PFSK-1 (cell line): ENCODE measurements at regions not wholly inside any gene's neighbourhood (a gene's known extent, or its start where the extent isn't known, plus 50 kb on each side); places are given as distances from the start of the nearest gene placed in this dataset.

Experiments used
- FOXP2 ChIP-seq: optimal IDR thresholded peaks from 2 replicates; pipeline ENCODE3; 2011; ENCODE audit warnings: borderline replicate concordance, control low read depth, inconsistent platforms; ENCODE audit not compliant: insufficient read depth; ENCODE audit errors: extremely low read length, extremely low read depth
- POLR2AphosphoS5 ChIP-seq: IDR thresholded peaks from 2 replicates; pipeline ENCODE4 v1.6.1; 2012; ENCODE audit warnings: low read depth, mild to moderate bottlenecking, control low read depth, low read length, moderate library complexity
- SIN3A ChIP-seq: IDR thresholded peaks from 2 replicates; pipeline ENCODE4 v1.6.1; 2012; ENCODE audit warnings: mild to moderate bottlenecking, low read length, moderate library complexity, borderline replicate concordance; ENCODE audit not compliant: insufficient read depth
- TAF1 ChIP-seq: IDR thresholded peaks from 2 replicates; pipeline ENCODE4 v1.6.1; 2012; ENCODE audit warnings: low read length, control low read depth, borderline replicate concordance; ENCODE audit not compliant: insufficient read depth
- TF ChIP-seq, protein P1 (sequence below), 2 experiments: IDR thresholded peaks; 2 replicates each; pipeline versions ENCODE4 v1.6.1 to v1.8.0; 2011 to 2012; ENCODE audit warnings: low read depth in 2 of 2, low read length in 2 of 2, control low read depth in 1 of 2, inconsistent platforms in 1 of 2, mild to moderate bottlenecking in 1 of 2, moderate library complexity in 1 of 2; ENCODE audit not compliant: insufficient read depth in 1 of 2

DNA sequence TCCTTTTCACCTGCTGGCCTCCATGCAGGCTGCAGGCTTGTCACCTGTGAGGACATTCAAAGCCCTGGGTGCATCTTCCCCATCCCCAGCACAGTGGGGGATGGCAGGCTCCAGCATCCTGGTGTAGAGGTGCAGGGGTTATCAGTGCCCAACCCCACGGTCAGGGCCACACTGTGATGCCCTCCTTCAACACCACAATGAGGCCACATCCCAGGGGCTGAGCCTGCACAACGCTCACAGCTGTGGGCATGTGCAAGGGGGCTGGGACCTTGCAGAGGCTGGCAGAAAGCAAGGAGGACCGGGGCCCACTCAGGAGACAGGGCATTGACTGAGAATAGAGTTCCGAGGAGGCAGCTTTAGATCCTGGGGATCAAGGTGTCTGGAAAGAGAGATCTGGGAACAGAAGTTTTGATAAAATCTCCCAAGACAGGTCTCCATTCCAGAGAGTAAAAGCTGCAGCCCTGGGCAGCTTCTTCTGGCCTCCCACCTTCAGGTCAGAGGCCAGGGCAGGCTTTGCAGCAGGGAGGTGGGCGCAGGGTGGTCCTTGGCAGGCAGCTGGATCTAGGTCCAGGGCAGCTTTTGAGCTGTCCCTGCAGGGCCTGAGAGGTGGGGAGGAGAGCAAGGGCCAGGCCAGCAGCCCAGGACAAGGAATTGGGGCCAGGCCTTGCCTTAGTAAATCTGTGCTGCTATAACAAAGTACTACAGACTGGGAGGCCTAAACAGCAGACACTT lies 250.8 kb upstream of the B3GAT1 start:
- TF ChIP-seq, protein P1, sequence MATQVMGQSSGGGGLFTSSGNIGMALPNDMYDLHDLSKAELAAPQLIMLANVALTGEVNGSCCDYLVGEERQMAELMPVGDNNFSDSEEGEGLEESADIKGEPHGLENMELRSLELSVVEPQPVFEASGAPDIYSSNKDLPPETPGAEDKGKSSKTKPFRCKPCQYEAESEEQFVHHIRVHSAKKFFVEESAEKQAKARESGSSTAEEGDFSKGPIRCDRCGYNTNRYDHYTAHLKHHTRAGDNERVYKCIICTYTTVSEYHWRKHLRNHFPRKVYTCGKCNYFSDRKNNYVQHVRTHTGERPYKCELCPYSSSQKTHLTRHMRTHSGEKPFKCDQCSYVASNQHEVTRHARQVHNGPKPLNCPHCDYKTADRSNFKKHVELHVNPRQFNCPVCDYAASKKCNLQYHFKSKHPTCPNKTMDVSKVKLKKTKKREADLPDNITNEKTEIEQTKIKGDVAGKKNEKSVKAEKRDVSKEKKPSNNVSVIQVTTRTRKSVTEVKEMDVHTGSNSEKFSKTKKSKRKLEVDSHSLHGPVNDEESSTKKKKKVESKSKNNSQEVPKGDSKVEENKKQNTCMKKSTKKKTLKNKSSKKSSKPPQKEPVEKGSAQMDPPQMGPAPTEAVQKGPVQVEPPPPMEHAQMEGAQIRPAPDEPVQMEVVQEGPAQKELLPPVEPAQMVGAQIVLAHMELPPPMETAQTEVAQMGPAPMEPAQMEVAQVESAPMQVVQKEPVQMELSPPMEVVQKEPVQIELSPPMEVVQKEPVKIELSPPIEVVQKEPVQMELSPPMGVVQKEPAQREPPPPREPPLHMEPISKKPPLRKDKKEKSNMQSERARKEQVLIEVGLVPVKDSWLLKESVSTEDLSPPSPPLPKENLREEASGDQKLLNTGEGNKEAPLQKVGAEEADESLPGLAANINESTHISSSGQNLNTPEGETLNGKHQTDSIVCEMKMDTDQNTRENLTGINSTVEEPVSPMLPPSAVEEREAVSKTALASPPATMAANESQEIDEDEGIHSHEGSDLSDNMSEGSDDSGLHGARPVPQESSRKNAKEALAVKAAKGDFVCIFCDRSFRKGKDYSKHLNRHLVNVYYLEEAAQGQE (IDR thresholded peaks at IDR 0.05; ENCODE audit: insufficient read depth in 1 of 2, low read depth in 2 of 2, low read length in 2 of 2), result no peak
- TF ChIP-seq SIN3A (no peak), TAF1 (no peak), FOXP2 (no peak), POLR2AphosphoS5 (no peak)

DNA sequence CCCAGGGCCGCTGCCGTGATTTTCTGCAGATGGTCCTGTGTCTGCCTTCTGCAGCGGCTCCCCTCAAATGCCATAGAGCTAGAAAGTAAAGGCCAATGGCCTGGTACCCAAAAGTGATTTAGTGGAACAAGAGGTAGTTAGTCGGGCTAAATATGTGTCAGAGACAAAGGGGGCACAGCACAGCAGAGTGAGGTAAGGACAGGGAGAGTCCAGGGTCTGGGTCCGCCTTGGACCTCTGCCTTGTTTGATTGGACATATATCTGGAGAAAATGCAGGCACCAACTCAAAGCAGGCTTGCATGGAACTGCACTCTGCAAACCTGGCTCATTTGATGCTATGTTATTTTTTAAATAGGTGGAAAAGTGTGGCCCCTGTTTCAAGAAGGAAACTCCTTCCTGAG lies 249.6 kb upstream of the B3GAT1 start:
- TF ChIP-seq POLR2AphosphoS5, result no peak
- TF ChIP-seq, protein P1 (IDR thresholded peaks at IDR 0.05; ENCODE audit: insufficient read depth in 1 of 2, low read depth in 2 of 2, low read length in 2 of 2), result no peak
- TF ChIP-seq FOXP2, result no peak
- no peak for TF ChIP-seq TAF1
- TF ChIP-seq SIN3A, result no peak

DNA sequence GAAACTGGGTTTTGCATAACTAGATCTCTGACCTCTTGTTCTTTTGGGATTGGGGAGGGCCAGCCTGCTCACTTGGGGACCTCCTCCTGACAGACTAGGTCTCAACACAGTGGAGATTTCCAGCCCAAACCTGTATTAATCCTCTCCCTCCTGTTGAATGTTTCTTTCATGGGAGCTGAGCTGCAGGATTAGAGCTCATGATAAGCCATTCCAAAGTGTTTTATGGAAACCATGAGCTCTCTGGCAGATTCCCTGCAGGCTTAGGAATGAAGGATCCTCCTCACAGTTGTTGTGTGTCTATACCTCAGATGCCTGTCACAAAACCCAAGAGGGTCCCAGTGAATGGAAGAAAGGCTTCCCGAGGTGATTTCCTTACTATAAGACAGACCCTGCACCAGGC lies 248.4 kb upstream of the B3GAT1 start:
- TF ChIP-seq POLR2AphosphoS5, result no peak
- TF ChIP-seq SIN3A, result no peak
- TF ChIP-seq, protein P1 (IDR thresholded peaks at IDR 0.05; ENCODE audit: insufficient read depth in 1 of 2, low read depth in 2 of 2, low read length in 2 of 2), result no peak
- no peak for TF ChIP-seq TAF1
- no peak for TF ChIP-seq FOXP2

DNA sequence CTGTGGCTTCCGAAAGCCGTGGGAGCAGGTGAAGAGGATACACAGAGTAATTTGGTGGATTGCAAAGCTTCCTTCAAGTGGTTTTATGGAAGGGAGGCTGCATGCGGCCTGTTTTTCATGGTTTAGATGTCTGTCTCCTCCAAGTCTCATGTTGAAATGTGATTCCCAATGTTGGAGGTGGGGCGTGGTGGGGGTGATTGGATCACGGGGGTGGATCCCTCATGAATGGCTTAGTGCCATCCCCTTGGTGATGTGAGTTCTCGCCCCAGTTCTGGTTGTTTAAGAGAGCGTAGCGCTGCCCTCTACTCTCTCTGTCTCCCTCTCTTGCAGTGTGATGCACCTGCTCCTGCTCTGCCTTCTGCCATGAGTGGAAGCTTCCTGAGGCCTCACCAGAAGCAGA lies 247.8 kb upstream of the B3GAT1 start:
- TF ChIP-seq POLR2AphosphoS5 (no peak), TAF1 (no peak), FOXP2 (no peak), SIN3A (no peak)
- TF ChIP-seq, protein P1 (IDR thresholded peaks at IDR 0.05; ENCODE audit: insufficient read depth in 1 of 2, low read depth in 2 of 2, low read length in 2 of 2), result no peak
